ENCODE measurements at regions not wholly inside any gene's neighbourhood (a gene's known extent, or its start where the extent isn't known, plus 50 kb on each side); places are given as distances from the start of the nearest gene placed in this dataset.
"Not testable (repeated sequence)": the region's sequence is repeated elsewhere in the genome, so short reads cannot be mapped to it uniquely, and the experiment has no call there.

DNA sequence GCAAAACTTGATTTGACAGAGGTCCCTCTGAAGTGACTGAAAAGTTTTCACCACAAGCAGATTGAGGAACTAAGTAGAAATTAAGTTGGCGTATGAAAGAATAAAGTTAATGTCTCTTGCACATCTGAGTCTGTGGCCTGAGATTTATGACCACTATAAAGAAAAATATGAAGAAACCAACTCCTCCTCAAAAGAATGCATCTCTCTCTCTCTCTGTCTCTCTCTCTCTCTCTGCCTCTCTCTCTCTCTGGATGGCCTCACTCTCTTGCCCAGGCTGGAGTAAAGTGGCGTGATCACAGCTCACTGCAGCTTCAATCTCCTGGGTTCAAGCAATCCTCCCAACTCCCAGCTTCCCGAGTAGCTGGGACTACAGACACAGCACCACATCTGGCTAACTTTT, 55.2 kb downstream of the RPL22L1 start:
- DNase-seq (ENCODE audit: low read depth in 1 of 2, low spot score in 1 of 2): no peak

DNA sequence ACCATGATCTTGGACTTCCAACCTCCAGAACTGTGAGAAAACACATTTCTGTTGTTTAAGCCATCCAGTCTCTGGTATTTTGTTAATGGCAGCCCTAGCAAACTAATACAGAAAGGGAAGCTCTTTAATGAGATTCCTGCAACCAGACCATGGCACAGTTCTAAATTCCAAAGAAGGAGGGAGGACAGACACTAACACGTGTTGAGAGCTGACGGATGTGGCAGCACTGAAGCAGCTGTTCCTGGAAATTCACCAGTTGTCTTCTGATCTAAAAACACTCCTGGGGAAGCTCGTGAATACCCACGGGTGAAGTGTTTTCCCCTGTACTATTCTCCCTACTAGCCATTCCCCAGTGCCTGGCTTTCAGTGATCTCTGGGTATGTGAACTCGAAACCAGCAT, 56.7 kb downstream of the RPL22L1 start:
- DNase-seq (ENCODE audit: low read depth in 1 of 2, low spot score in 1 of 2): no peak

DNA sequence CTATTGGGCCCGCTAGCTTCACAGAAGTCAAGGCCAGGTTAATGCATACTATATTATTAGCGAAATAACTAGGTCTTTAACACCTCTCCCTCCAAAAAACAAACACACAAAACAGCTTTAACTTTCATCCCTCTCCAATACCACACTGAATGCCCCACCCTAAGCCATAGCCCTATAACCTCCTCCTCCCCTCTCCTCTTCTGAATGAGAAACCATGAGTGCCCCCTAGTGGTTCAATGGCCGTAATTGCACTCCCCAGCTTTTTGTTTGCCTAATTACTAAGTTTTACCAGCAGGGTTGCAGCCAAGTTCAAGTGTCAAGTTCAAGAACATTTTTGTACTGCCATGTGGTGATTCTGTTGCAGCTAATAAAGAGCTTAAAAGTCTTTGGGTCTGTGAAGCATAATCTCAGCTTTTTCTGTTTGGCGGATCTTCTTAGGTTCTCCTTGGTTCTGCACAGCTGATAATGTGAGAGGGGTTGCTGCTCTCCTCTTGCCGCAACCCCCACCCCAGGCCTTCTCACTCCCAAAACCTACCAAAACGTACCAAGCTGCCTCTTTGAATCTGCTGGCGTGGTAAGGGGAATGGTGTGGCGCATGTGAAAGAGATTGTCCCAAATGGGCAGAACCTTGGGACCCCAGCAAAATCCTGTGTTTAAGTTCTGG, 57.9 kb downstream of the RPL22L1 start:
- peak; percentile 14 to 42 for DNase-seq (ENCODE audit: low read depth in 1 of 2, low spot score in 1 of 2)

DNA sequence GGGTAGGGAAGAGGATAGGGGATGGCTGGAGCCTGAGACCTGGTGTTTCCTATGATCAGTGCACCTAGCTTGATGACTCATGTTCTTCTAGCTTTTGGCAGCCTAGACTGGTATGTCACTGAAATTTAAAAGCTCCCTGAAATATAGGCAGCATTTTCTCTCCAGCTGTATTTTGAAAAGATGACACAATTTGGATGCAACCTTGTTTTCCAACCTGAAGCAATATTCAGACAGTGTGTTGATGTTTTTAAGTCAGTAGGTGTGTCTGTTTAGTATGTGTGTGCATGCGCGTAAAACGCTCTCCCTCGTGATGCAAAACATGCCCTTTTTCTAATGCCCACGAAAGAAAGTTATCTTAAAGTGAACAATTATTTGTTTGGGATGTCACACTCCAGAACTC, 58.5 kb downstream of the RPL22L1 start:
- DNase-seq (ENCODE audit: low read depth in 1 of 2, low spot score in 1 of 2): no peak

DNA sequence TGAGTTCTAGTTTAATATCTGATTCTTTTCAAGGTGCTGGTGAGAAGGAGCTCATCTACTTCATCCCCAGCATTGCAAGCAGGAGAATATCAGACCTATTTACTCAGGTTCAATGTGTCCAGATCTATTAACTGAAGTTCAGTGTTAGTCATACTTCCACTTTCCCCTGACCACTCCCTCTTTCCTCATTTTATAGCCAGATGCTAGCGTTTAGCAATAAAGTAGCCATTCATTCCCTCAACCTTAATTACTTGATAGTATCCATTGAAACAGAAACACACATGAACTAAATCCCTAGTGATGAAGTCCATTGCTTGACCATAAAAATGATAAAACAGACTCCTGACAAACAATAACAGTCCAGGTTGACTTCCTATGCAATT, 60.0 kb downstream of the RPL22L1 start:
- DNase-seq (ENCODE audit: low read depth in 1 of 2, low spot score in 1 of 2): no peak

DNA sequence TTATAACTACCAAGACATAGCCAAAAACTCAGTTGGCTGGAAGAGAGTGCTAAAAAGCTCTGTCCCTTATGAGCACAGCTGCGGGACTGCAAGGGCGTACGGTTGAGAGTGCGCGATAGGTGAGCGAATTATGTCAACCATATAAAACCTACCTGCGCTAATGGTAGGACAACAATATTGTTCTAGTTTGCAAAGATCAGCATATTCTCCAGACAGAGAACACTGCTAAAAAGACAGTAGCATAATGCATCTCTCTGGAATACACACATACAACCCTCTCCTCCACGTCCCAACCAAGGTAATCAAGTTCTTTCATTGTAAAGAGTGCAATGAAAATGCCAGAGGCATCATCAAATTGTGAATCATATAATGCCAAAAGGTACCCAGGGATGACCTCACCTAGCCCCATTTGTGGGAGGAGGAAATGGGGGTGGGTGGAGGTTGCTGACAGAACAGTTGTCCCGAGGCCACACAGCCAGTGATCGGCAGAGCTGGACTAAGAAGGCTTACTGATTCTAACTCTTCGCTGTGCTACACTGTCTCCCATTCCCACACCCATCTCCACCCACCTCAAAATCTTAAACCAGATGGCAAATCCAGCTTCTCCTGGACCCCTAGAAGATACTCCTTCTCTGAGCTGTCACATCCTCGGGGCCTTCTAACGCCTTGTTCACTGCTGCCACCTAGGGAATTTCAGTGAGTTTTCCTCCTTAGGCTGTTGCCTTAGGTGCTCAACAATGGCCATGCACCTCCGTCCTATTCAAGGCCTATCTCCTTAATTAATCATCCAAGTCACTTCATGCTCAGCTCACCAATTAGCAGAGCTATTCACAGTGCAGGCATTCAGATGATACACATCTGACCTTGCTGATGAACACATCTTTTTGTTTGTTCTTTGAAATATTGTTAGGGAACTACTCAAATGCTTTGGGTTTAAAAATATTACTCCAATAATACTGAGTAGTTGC, 60.7 kb downstream of the RPL22L1 start:
- no peak for DNase-seq (ENCODE audit: low read depth in 1 of 2, low spot score in 1 of 2)

DNA sequence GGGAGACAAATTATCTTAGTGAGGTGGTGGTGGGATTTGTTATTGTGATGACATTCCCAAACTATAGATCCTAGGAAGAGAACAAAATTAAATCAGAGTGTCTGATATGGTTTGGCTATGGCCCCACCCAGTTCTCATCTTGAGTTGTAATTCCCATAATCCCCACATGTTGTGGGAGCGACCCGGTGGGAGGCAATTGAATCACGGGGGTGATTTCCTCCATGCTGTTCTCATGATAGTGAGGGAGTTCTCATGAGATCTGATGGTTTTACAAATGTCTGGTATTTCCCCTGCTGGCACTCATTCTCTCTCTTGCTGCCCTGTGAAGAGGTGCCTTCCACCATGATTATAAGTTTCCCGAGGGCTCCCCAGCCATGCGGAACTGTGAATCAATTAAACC, 62.0 kb downstream of the RPL22L1 start:
- DNase-seq (ENCODE audit: low read depth in 1 of 2, low spot score in 1 of 2): no peak

DNA sequence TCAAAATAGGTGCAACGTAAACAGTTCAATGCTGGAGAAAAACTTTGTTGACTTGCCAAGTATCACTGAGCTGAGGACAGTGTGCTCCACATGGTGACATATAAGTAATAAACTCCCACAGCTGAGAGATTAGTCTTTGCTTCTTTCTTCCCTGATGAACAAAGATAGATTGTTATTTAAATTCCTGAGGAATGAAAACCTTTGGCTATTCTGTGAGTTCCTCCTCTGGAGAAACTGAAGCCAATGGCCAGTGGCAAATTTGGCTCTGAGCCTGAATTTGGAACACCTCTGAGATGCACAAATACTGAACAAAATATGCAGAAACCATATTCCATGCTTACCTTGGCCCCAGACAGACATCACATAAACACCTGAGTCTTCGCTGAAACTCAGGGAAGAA, 63.3 kb downstream of the RPL22L1 start:
- no peak for DNase-seq (ENCODE audit: low read depth in 1 of 2, low spot score in 1 of 2)

DNA sequence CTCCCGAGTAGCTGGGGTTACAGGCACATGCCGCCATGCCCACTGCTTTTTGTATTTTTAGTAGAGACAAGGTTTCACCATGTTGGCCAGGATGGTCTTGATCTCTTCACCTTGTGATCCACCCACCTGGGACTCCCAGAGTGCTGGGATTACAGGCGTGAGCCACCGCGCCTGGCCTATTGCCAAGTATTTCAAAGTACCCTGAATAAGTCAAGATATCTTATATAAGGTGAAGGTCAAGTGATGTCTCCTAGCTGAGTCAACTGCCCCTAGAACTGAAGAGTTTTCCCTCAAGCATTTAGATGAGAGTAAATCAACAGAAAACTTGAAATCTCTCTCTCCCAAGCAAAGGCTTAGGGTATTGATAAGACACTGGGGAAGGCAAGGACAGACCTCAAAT, 63.9 kb downstream of the RPL22L1 start:
- no peak for DNase-seq (ENCODE audit: low read depth in 1 of 2, low spot score in 1 of 2)

DNA sequence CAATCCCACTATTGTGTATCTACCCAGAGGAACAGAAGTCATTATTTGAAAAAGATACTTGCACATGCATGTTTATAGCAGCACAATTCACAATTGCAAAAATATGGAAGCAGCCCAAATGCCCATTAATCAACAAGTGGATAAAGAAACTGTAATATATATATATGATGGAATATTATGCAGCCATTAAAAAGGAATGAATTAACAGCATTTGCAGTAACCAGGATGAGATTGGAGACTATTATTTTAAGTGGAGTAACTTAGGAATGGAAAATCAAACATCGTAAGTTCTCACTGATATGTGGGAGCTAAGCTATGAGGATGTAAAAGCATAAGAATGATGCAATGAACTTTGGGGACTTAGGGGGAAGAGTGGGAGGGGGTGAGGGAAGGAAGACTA, 64.7 kb downstream of the RPL22L1 start:
- not testable (repeated sequence) for DNase-seq (ENCODE audit: low read depth in 1 of 2, low spot score in 1 of 2)

DNA sequence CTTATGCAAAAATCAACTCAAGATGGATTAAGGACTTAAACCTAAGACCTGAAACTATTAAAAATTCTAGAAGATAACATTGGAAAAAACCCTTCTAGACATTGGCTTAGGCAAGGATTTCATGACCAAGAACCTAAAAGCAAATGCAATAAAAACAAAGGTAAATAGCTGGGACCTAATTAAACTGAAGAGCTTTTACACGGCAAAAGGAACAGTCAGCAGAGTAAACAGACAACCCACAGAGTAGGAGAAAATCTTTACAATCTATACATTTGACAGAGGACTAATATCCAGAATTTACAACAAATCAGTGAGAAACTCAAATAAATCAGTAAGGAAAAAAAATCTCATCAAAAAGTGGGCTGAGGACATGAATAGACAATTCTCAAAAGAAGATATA, 65.4 kb downstream of the RPL22L1 start:
- DNase-seq (ENCODE audit: low read depth in 1 of 2, low spot score in 1 of 2): not testable (repeated sequence)

DNA sequence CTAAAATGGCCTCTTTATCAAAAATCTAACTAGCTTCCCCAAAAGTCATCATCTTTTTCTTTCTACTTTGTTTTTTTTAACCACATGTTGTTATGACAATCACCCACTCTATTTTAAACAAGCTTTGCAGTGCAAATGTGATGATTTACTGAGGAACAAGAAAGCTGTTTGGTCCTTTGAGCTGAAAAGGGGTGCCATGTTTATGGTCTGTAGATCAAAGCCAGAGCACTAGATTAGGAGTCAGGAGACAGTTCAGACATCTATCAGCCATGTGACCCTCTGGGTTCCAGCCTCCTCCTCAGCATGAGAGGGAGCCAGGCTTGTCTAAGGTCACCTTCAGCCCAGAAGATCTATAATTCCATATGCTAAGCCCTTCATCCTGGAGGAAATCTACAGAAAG, 65.9 kb downstream of the RPL22L1 start:
- DNase-seq (ENCODE audit: low read depth in 1 of 2, low spot score in 1 of 2): no peak

DNA sequence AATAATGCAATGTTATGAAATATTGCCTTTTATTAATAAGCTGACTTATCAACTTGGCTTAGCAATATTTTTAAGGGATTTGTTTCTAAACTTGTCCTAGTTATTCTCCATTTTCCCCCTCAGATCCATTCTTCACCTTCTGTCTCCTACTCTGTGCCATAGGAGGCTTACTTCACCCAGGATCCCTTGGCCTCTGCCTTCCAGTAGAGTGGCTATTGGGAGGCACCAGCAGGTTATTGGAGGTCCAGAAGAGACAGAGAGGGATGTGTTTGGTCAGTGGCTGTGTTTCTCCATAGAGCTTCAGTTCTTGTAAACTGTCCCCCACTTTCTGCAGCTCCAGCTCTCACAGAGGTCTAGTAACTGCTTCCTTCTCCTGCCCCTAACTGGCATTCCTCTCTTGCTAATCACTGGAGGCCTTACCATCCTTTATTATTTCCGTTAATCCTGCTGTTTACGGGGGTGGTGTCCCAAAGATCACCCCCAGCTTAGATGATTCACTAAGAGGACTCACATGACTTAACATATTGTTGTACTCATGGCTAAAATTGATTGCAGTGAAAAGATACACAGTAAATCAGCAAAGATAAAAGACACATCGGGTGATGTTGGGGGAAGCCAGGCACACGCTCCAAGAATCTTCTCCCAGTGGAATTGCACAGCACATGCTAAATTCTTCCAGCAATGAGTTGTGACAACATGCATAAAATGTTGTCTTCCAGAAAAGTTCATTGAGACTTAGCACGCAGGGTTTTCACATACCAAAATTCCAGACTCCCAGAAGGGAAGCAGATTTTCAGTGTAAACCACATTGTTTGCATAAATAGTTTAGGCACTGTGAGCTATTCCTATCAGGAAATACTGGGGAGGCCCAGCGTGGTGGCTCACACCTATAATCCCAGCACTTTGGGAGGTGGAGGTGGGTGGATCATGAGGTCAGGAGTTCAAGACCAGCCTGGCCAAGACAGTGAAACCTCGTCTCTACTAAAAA, 67.5 kb downstream of the RPL22L1 start:
- no peak for DNase-seq (ENCODE audit: low read depth in 1 of 2, low spot score in 1 of 2)

DNA sequence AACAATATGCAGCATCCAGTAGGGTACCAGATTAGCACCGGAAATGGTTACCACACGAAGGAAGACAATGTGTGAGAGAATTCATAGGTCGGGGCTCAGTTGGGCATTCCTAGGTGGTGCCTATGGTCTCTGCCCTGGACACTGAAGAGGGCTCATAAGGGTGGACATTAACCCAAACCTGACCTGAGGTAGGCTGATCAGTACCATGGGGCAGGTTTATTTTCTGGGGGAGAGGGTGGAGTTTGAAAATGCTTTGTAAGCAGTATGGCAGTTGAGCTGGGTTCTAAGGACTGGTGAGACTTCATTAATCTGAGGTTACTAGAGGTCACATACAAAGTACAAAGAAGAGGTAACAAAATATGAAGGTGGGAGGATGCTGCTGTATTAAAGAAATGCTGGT, 68.4 kb downstream of the RPL22L1 start:
- DNase-seq (ENCODE audit: low read depth in 1 of 2, low spot score in 1 of 2): no peak

DNA sequence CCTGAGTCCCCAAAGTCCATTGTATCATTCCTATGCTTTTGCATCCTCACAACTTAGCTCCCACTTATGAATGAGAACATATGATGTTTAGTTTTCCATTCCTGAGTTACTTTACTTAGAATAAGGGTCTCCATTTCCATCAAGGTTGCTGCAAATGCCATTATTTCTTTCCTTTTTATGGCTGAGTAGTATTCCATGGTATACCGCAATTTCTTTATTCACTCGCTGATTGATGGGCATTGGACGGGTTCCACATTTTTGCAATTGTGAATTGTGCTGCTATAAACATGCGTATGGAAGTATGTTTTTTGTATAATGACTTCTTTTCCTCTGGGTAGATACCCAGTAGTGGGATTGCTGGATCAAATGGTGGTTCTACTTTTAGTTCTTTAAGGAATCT, 69.7 kb downstream of the RPL22L1 start:
- not testable (repeated sequence) for DNase-seq (ENCODE audit: low read depth in 1 of 2, low spot score in 1 of 2)

DNA sequence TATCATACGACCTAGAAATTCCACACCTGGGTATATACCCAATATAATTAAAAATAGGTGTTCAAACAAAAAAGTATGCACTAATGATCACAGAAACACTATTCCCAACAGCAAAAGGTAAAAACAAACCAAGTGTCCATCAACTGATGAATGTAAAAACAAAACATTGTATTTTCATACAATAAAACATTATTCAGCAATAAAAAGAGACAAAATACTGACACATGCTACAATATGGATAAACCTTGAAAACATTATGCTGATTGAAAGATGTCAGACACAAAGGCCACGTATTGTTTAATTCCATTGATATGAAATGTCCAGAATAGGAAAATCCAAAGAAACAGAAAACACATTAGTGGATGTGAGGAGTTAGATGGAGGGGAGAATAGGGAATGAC, 71.0 kb downstream of the RPL22L1 start:
- no peak for DNase-seq (ENCODE audit: low read depth in 1 of 2, low spot score in 1 of 2)

DNA sequence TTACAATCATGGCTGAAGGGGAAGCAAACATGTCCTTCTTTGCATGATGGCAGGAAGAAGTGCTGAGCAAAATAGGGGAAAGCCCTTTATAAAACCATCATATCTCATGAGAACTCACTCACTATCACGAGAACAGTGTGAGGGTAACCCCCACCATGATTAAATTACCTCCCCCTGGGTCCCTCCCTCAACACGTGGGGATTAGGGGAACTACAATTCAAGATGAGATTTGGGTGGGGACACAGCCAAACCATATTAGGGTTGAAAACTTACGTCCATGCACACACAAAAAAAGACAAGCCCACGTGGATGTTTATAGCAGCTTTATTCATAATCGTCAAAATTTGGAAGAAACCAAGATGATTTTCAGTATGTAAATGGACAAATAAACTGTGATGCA, 72.3 kb downstream of the RPL22L1 start:
- DNase-seq (ENCODE audit: low read depth in 1 of 2, low spot score in 1 of 2): no peak

DNA sequence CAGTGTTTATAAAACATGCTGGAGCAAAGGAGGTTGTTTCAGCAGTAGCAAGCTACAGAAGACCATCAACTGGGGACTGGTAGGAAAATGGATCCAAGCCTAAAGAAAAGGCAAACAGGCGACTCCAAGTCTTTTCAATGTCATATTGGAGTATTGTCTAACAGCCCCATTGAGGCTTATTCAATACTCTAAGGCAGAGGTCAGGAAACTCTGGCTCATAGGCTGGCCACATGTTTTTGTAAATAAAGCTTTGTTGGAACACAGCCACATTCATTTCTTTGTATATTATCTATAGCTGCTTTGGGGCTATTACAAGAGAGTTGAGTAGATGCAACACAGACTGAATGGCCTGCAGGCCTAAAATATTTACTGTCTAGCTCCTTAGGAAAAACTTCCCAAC, 77.5 kb downstream of the RPL22L1 start:
- DNase-seq (ENCODE audit: low read depth in 1 of 2, low spot score in 1 of 2): no peak

DNA sequence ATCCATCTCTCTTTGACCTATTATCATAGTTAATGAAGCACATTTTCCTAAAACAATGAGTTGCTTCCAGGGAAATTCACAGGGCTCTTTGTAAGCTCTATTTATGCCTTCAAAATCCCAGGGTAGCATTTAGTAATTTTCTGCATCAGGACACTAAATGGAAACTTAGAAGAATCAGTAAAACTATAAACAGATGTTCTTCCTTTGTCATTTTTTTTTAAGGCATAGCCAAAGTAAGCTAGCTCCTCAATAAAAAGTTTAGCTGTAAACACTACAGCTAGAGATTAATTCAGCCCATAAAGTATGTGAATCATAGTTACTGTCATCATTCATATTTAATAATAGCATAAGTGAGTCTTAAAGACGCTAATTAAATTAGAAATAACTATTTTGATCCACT, 79.3 kb downstream of the RPL22L1 start:
- no peak for DNase-seq (ENCODE audit: low read depth in 1 of 2, low spot score in 1 of 2)

DNA sequence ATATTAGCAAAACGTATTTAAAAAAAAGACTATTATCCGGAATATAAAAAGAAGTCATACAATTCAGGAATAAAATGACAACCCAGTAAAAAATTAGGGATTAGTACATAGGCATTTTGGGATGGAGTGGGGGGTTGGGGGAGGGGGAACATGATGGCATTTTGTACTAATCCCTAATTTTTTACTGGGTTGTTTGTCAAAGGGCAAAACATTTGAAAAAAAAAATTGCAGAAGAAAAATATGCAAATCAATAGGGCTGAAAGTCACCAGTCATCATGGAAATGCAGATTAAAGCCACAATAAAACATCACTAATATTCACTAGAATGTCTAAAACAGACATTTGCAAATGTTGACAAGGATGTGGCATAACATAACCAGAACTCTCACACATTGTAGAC, 82.5 kb downstream of the RPL22L1 start:
- DNase-seq (ENCODE audit: low read depth in 1 of 2, low spot score in 1 of 2): no peak

DNA sequence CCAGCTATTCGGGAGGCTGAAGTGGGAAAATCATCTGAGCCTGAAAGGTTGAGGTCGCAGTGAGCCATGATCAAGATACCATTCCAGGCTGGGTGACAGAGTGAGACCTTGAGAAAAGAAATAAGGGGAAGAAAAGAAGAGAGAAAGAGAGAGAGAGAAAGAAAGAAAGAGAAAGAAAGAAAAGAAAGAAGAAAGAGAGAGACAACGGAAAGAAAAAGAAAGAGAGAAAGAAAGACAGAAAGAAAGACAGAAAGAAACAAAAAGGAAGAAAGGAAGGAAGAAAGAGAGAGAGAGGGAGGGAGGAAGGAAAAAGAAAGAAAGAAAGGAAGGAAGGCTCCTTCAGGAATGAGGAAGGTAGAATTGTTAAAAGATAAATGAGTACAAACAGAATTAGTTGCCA, 84.5 kb downstream of the RPL22L1 start:
- DNase-seq (ENCODE audit: low read depth in 1 of 2, low spot score in 1 of 2): no peak

Measured in activated T-helper 1 cell treated with anti-CD3 and anti-CD28 coated beads, Interleukin-2, amount 50 U/mL, for 16 hours (primary cell).